ENCODE measurements at regions not wholly inside any gene's neighbourhood (a gene's known extent, or its start where the extent isn't known, plus 50 kb on each side); places are given as distances from the start of the nearest gene placed in this dataset.

GRCh38 chr10:71127773-71128172 lies 84.6 kb upstream of the UNC5B start:
- DNase-seq: no peak

GRCh38 chr10:71128311-71128980 lies 83.9 kb upstream of the UNC5B start:
- DNase-seq: no peak

GRCh38 chr10:71131096-71131495 lies 81.3 kb upstream of the UNC5B start:
- DNase-seq: no peak

GRCh38 chr10:71131508-71132088 lies 80.8 kb upstream of the UNC5B start:
- DNase-seq: no peak

- no peak for DNase-seq
These were observed 80.0 kb upstream of the UNC5B start for GRCh38 chr10:71132321-71132810.

- DNase-seq: no peak
These were observed 78.4 kb upstream of the UNC5B start for GRCh38 chr10:71133710-71134686.

GRCh38 chr10:71134732-71135211 lies 77.6 kb upstream of the UNC5B start:
- DNase-seq: no peak

- no peak for DNase-seq
These were observed 77.1 kb upstream of the UNC5B start for GRCh38 chr10:71135236-71135635.

- DNase-seq: no peak
These were observed 76.2 kb upstream of the UNC5B start for GRCh38 chr10:71136036-71136721.

- DNase-seq: no peak
These were observed 74.7 kb upstream of the UNC5B start for GRCh38 chr10:71137701-71138100.

GRCh38 chr10:71138166-71138830 lies 74.1 kb upstream of the UNC5B start:
- DNase-seq: no peak

- DNase-seq: no peak
These were observed 70.8 kb upstream of the UNC5B start for GRCh38 chr10:71141528-71141927.

- no peak for DNase-seq
These were observed 69.2 kb upstream of the UNC5B start for GRCh38 chr10:71143170-71143569.

- no peak for DNase-seq
These were observed 68.8 kb upstream of the UNC5B start for GRCh38 chr10:71143610-71144009.

GRCh38 chr10:71144824-71145223 lies 67.5 kb upstream of the UNC5B start:
- DNase-seq: no peak

GRCh38 chr10:71145352-71145945 lies 66.9 kb upstream of the UNC5B start:
- no peak for DNase-seq

- DNase-seq: no peak
These were observed 61.6 kb upstream of the UNC5B start for GRCh38 chr10:71150796-71151195.

GRCh38 chr10:71152043-71152442 lies 60.3 kb upstream of the UNC5B start:
- no peak for DNase-seq

- no peak for DNase-seq
These were observed 55.9 kb upstream of the UNC5B start for GRCh38 chr10:71156436-71156835.

GRCh38 chr10:71157435-71157834 lies 54.9 kb upstream of the UNC5B start:
- DNase-seq: no peak

GRCh38 chr10:71158251-71158650 lies 54.1 kb upstream of the UNC5B start:
- no peak for DNase-seq

GRCh38 chr10:71158902-71159301 lies 53.5 kb upstream of the UNC5B start:
- no peak for DNase-seq
